GM12873 (cell line): ENCODE measurements at regions not wholly inside any gene's neighbourhood (a gene's known extent, or its start where the extent isn't known, plus 50 kb on each side); places are given as distances from the start of the nearest gene placed in this dataset.

ENCODE experiments used
- CTCF ChIP-seq: IDR thresholded peaks from 2 replicates; pipeline ENCODE4 v1.5.1; 2012; ENCODE audit warnings: low read depth, mild to moderate bottlenecking, moderate library complexity, low read length, control low read depth; ENCODE audit not compliant: insufficient read depth; ENCODE audit errors: missing control alignments

GRCh38 chr11:32265911-32266310, 169.4 kb downstream of the WT1 start:
- no peak for TF ChIP-seq CTCF

- TF ChIP-seq CTCF = no peak
Observed at GRCh38 chr11:32266601-32267000, 168.7 kb downstream of the WT1 start.

- no peak for TF ChIP-seq CTCF
Observed at GRCh38 chr11:32267679-32268187, 167.6 kb downstream of the WT1 start.

- TF ChIP-seq CTCF = no peak
Observed at GRCh38 chr11:32273931-32274330, 161.4 kb downstream of the WT1 start.

GRCh38 chr11:32279672-32280071, 155.7 kb downstream of the WT1 start:
- TF ChIP-seq CTCF = no peak

- no peak for TF ChIP-seq CTCF
Observed at GRCh38 chr11:32280339-32280738, 155.0 kb downstream of the WT1 start.

- TF ChIP-seq CTCF = peak; percentile 7
Observed at GRCh38 chr11:32288276-32288675, 147.1 kb downstream of the WT1 start.
